ENCODE measurements at regions not wholly inside any gene's neighbourhood (a gene's known extent, or its start where the extent isn't known, plus 50 kb on each side); places are given as distances from the start of the nearest gene placed in this dataset.

GRCh38 chr3:76501315-76501714, 538.6 kb upstream of the ROBO2 start:
- no peak overlapping the region for H3K4me3 ChIP-seq (ENCODE audit: low read depth, low read length)
- no peaks in the 10 kb centered on the region for H3K36me3 ChIP-seq (ENCODE audit: control insufficient read depth, insufficient read depth, low read length)
- no peak for DNase-seq
- no peaks in the 10 kb centered on the region for H3K27me3 ChIP-seq (replicated peaks; ENCODE audit: control insufficient read depth, insufficient read depth, low read length)
- BruUV-seq (replicated peaks) = no TSS peak
- Mint-ChIP-seq H3K36me3 (ENCODE audit: insufficient read depth, unreplicated experiment) (no peaks in the 10 kb centered on the region), H3K27ac (ENCODE audit: unreplicated experiment) (no peak overlapping the region), H3K27me3 (ENCODE audit: insufficient read depth, unreplicated experiment) (no peaks in the 10 kb centered on the region), H3K9me3 (ENCODE audit: unreplicated experiment) (peaks cover 20% of the 10 kb centered on the region), H3K4me1 (ENCODE audit: low read depth, unreplicated experiment) (peaks cover 7% of the 10 kb centered on the region), H3K4me3 (ENCODE audit: unreplicated experiment) (no peak overlapping the region)
- H3K4me1 ChIP-seq = peaks cover 9% of the 10 kb centered on the region
- H3K9me3 ChIP-seq = peaks cover 2% of the 10 kb centered on the region; the same call in 1 of the 2 replicates
- POLR2A ChIA-PET = no interaction called here
- intact Hi-C loops (cut with micrococcal nuclease; ENCODE audit: unreplicated experiment) = no loop called here
- CTCF ChIA-PET = no interaction called here
- no peak for TF ChIP-seq CTCF (IDR thresholded peaks at IDR 0.05; ENCODE audit: insufficient read depth in 1 of 2, low read depth in 1 of 2, low read length in 1 of 2, severe bottlenecking in 1 of 2, unreplicated experiment in 1 of 2)

GRCh38 chr3:76502076-76502475, 537.8 kb upstream of the ROBO2 start:
- Mint-ChIP-seq H3K36me3 (ENCODE audit: insufficient read depth, unreplicated experiment) (no peaks in the 10 kb centered on the region), H3K4me1 (ENCODE audit: low read depth, unreplicated experiment) (peaks cover 7% of the 10 kb centered on the region), H3K27ac (ENCODE audit: unreplicated experiment) (no peak overlapping the region), H3K9me3 (ENCODE audit: unreplicated experiment) (peaks cover 12% of the 10 kb centered on the region), H3K4me3 (ENCODE audit: unreplicated experiment) (no peak overlapping the region), H3K27me3 (ENCODE audit: insufficient read depth, unreplicated experiment) (no peaks in the 10 kb centered on the region)
- TF ChIP-seq CTCF (IDR thresholded peaks at IDR 0.05; ENCODE audit: insufficient read depth in 1 of 2, low read depth in 1 of 2, low read length in 1 of 2, severe bottlenecking in 1 of 2, unreplicated experiment in 1 of 2) = no peak
- ChIA-PET POLR2A (no interaction called here), CTCF (no interaction called here)
- H3K4me3 ChIP-seq (ENCODE audit: low read depth, low read length) = no peak overlapping the region
- BruUV-seq (replicated peaks) = no TSS peak
- H3K27me3 ChIP-seq (replicated peaks; ENCODE audit: control insufficient read depth, insufficient read depth, low read length) = no peaks in the 10 kb centered on the region
- no peaks in the 10 kb centered on the region for H3K36me3 ChIP-seq (ENCODE audit: control insufficient read depth, insufficient read depth, low read length)
- DNase-seq = no peak
- peaks cover 2% of the 10 kb centered on the region; the same call in 1 of the 2 replicates for H3K9me3 ChIP-seq
- intact Hi-C loops (cut with micrococcal nuclease; ENCODE audit: unreplicated experiment) = no loop called here
- peaks cover 9% of the 10 kb centered on the region for H3K4me1 ChIP-seq

GRCh38 chr3:76505202-76505845, 534.6 kb upstream of the ROBO2 start:
- H3K9me3 ChIP-seq = no peaks in the 10 kb centered on the region
- H3K4me3 ChIP-seq (ENCODE audit: low read depth, low read length) = no peak overlapping the region
- Mint-ChIP-seq H3K4me1 (ENCODE audit: low read depth, unreplicated experiment) (no peaks in the 10 kb centered on the region), H3K36me3 (ENCODE audit: insufficient read depth, unreplicated experiment) (no peaks in the 10 kb centered on the region), H3K9me3 (ENCODE audit: unreplicated experiment) (no peaks in the 10 kb centered on the region), H3K27ac (ENCODE audit: unreplicated experiment) (no peak overlapping the region), H3K4me3 (ENCODE audit: unreplicated experiment) (no peak overlapping the region), H3K27me3 (ENCODE audit: insufficient read depth, unreplicated experiment) (no peaks in the 10 kb centered on the region)
- no peaks in the 10 kb centered on the region for H3K36me3 ChIP-seq (ENCODE audit: control insufficient read depth, insufficient read depth, low read length)
- ChIA-PET POLR2A (no interaction called here), CTCF (no interaction called here)
- no peaks in the 10 kb centered on the region for H3K27me3 ChIP-seq (replicated peaks; ENCODE audit: control insufficient read depth, insufficient read depth, low read length)
- intact Hi-C loops (cut with micrococcal nuclease; ENCODE audit: unreplicated experiment) = no loop called here
- H3K4me1 ChIP-seq = no peaks in the 10 kb centered on the region
- no peak for TF ChIP-seq CTCF (IDR thresholded peaks at IDR 0.05; ENCODE audit: insufficient read depth in 1 of 2, low read depth in 1 of 2, low read length in 1 of 2, severe bottlenecking in 1 of 2, unreplicated experiment in 1 of 2)
- BruUV-seq (replicated peaks) = no TSS peak
- DNase-seq = no peak

Measured in Caco-2 (cell line).